IMR-90 (cell line): ENCODE measurements at regions not wholly inside any gene's neighbourhood (a gene's known extent, or its start where the extent isn't known, plus 50 kb on each side); places are given as distances from the start of the nearest gene placed in this dataset.

Experiments
- ATAC-seq: fragments of 200-7000 bp; cut with Tn5 transposase; 2 replicates; pipeline ENCODE4 v1.9.1; 2020; ENCODE audit warnings: low read depth, mild to moderate bottlenecking, moderate library complexity
- BruUV-seq: library from RNA; stranded (reverse); fragments of 400-500 nt; replicated peaks from 2 replicates; lab custom pipeline; 2021; lab: Mats Ljungman, UMichigan
- CTCF ChIA-PET: fragments of 300-600 bp; formaldehyde crosslinking; extraction: SDS; loops from one replicate; lab custom pipeline; 2021; ENCODE audit warnings: antibody characterized with exemption; lab: Yijun Ruan, JAX
- POLR2A ChIA-PET: fragments of 300-600 bp; sonication (Branson Sonifier 250); formaldehyde crosslinking; loops from one replicate; lab custom pipeline; 2022; ENCODE audit warnings: antibody characterized with exemption; ENCODE audit not compliant: unreplicated experiment; lab: Charles Lee
- DNase-seq: peaks from one replicate; pipeline ENCODE4 v3.0.0; 2013
- H2AFZ ChIP-seq: replicated peaks from 2 replicates; pipeline ENCODE3; 2013; ENCODE audit warnings: low read length, mild to moderate bottlenecking; ENCODE audit not compliant: poor library complexity
- H2AK5ac ChIP-seq: 2 replicates; pipeline ENCODE4 v1.6.1; 2013; ENCODE audit warnings: low read depth, low read length, inconsistent platforms
- H2AK9ac ChIP-seq: replicated peaks from 2 replicates; pipeline ENCODE3; 2013; ENCODE audit warnings: mild to moderate bottlenecking, low read depth, low read length, moderate library complexity; ENCODE audit not compliant: poor library complexity
- H2BK120ac ChIP-seq: 2 replicates; pipeline ENCODE4 v1.6.1; 2013; ENCODE audit warnings: low read depth, low read length, inconsistent platforms
- H2BK15ac ChIP-seq: 3 replicates; pipeline ENCODE4 v1.6.1; 2013; ENCODE audit warnings: low read depth, low read length, inconsistent platforms
- H2BK20ac ChIP-seq: 2 replicates; pipeline ENCODE4 v1.6.1; 2013; ENCODE audit warnings: low read depth, mild to moderate bottlenecking, inconsistent platforms, low read length, moderate library complexity
- H2BK5ac ChIP-seq: 2 replicates; pipeline ENCODE4 v1.6.1; 2013; ENCODE audit warnings: mild to moderate bottlenecking, low read depth, low read length, inconsistent platforms; ENCODE audit not compliant: poor library complexity, severe bottlenecking
- H3K14ac ChIP-seq: replicated peaks from 2 replicates; pipeline ENCODE4 v1.6.1; 2013; ENCODE audit warnings: low read depth, low read length, inconsistent platforms
- H3K18ac ChIP-seq: 2 replicates; pipeline ENCODE4 v1.6.1; 2013; ENCODE audit warnings: low read depth, low read length, control low read depth
- H3K23ac ChIP-seq: 2 replicates; pipeline ENCODE4 v1.6.1; 2013; ENCODE audit warnings: low read depth, low read length, inconsistent platforms
- H3K27ac ChIP-seq: 2 replicates; pipeline ENCODE4 v1.5.1; 2013; ENCODE audit warnings: mild to moderate bottlenecking, control low read depth, low read length; ENCODE audit not compliant: insufficient read depth
- H3K27me3 ChIP-seq: 2 replicates; pipeline ENCODE4 v1.6.1; 2013; ENCODE audit warnings: low read length; ENCODE audit not compliant: control insufficient read depth, insufficient read depth
- H3K36me3 ChIP-seq: 2 replicates; pipeline ENCODE4 v1.6.1; 2013; ENCODE audit warnings: low read length, mixed read lengths; ENCODE audit not compliant: control insufficient read depth, insufficient read depth
- H3K4ac ChIP-seq: 2 replicates; pipeline ENCODE4 v1.6.1; 2013; ENCODE audit warnings: low read depth, low read length, inconsistent platforms
- H3K4me1 ChIP-seq: 2 replicates; pipeline ENCODE4 v1.6.1; 2013; ENCODE audit warnings: low read length, mixed read lengths; ENCODE audit not compliant: control insufficient read depth, insufficient read depth
- H3K4me2 ChIP-seq: 2 replicates; pipeline ENCODE4 v1.6.1; 2013; ENCODE audit warnings: low read depth, mild to moderate bottlenecking, control low read depth, low read length, moderate library complexity
- H3K4me3 ChIP-seq: 2 replicates; pipeline ENCODE4 v1.5.1; 2013; ENCODE audit warnings: low read depth, mild to moderate bottlenecking, control low read depth, low read length, moderate library complexity; ENCODE audit not compliant: insufficient read depth
- H3K56ac ChIP-seq: 2 replicates; pipeline ENCODE4 v1.6.1; 2013; ENCODE audit warnings: low read length, inconsistent platforms; ENCODE audit not compliant: insufficient read depth; ENCODE audit errors: extremely low read depth
- H3K79me1 ChIP-seq, 2 experiments: 2 replicates each; pipeline ENCODE4 v1.6.1; 2013; ENCODE audit warnings: low read length in 2 of 2, inconsistent platforms in 1 of 2, low read depth in 1 of 2
- H3K9ac ChIP-seq: 2 replicates; pipeline ENCODE4 v1.6.1; 2013; ENCODE audit warnings: low read depth, low read length, control low read depth
- H3K9me1 ChIP-seq: 2 replicates; pipeline ENCODE4 v1.6.1; 2013; ENCODE audit warnings: low read length, inconsistent platforms; ENCODE audit not compliant: insufficient read depth
- H3K9me3 ChIP-seq: 2 replicates; pipeline ENCODE4 v1.6.1; 2013; ENCODE audit warnings: low read length; ENCODE audit not compliant: control insufficient read depth, insufficient read depth
- H4K20me1 ChIP-seq: 2 replicates; pipeline ENCODE4 v1.6.1; 2013; ENCODE audit warnings: low read length, inconsistent platforms; ENCODE audit not compliant: insufficient read depth
- H4K5ac ChIP-seq: 2 replicates; pipeline ENCODE4 v1.6.1; 2013; ENCODE audit warnings: mild to moderate bottlenecking, low read depth, low read length, control low read depth
- H4K8ac ChIP-seq, 2 experiments: 2 replicates each; pipeline ENCODE4 v1.6.1; 2013; ENCODE audit warnings: low read depth in 2 of 2, low read length in 2 of 2, control low read depth in 1 of 2, inconsistent platforms in 1 of 2
- H4K91ac ChIP-seq: 2 replicates; pipeline ENCODE4 v1.6.1; 2013; ENCODE audit warnings: low read depth, low read length, inconsistent platforms; ENCODE audit not compliant: insufficient read depth
- BHLHE40 ChIP-seq: fragments of 150-350 bp; IDR thresholded peaks from 2 replicates; pipeline ENCODE4 v1.6.1; 2016; ENCODE audit warnings: mild to moderate bottlenecking, low read depth, low read length
- CEBPB ChIP-seq: IDR thresholded peaks from 2 replicates; pipeline ENCODE4 v1.6.1; 2012; ENCODE audit warnings: low read depth, low read length, improper control_type of control experiment
- CHD1 ChIP-seq: IDR thresholded peaks from 2 replicates; pipeline ENCODE4 v1.6.1; 2012; ENCODE audit warnings: low read depth, low read length, improper control_type of control experiment
- ELK1 ChIP-seq: fragments of 150-350 bp; IDR thresholded peaks from 2 replicates; pipeline ENCODE4 v1.6.1; 2016; ENCODE audit warnings: low read depth, mild to moderate bottlenecking, low read length, moderate library complexity, borderline replicate concordance
- FOS ChIP-seq: fragments of 150-350 bp; IDR thresholded peaks from 2 replicates; pipeline ENCODE4 v1.6.1; 2016; ENCODE audit warnings: low read depth, low read length
- MXI1 ChIP-seq: IDR thresholded peaks from 2 replicates; pipeline ENCODE4 v1.6.1; 2012; ENCODE audit warnings: low read depth, mild to moderate bottlenecking, low read length, moderate library complexity, borderline replicate concordance
- NFE2L2 ChIP-seq: fragments of 150-350 bp; IDR thresholded peaks from 2 replicates; pipeline ENCODE4 v1.6.1; 2016; ENCODE audit warnings: low read depth, mild to moderate bottlenecking, low read length
- POLR2A ChIP-seq: IDR thresholded peaks from 2 replicates; pipeline ENCODE4 v1.6.1; 2012; ENCODE audit warnings: mild to moderate bottlenecking, low read depth, low read length
- RAD21 ChIP-seq: IDR thresholded peaks from 2 replicates; pipeline ENCODE4 v1.6.1; 2012; ENCODE audit warnings: low read length, improper control_type of control experiment
- RFX5 ChIP-seq: IDR thresholded peaks from 2 replicates; pipeline ENCODE4 v1.8.0; 2012; ENCODE audit warnings: low read depth, mild to moderate bottlenecking, low read length, moderate library complexity
- WGBS, 2 experiments: methylation state at CpG; one replicate each; pipeline versions ENCODE4 v1.1.5 to v1.1.7; 2013; ENCODE audit warnings: missing lambda C conversion rate in 2 of 2; ENCODE audit not compliant: insufficient read length in 1 of 2; ENCODE audit errors: extremely low coverage in 2 of 2; 5-methylcytosine and 5-hydroxymethylcytosine counted together
- dilution Hi-C: fragments of 300-500 bp; cut with HindIII; formaldehyde crosslinking; loops from one replicate; pipeline ENCODE4 v1.14.3; 2018; ENCODE audit warnings: low sequenced_read_pairs; ENCODE audit not compliant: unreplicated experiment
- in situ Hi-C: fragments of 300-500 bp; cut with MboI; formaldehyde crosslinking; loops from 3 replicates; pipeline ENCODE4 v1.14.3; 2019; ENCODE audit warnings: low sequenced_read_pairs, inconsistent platforms, mixed read lengths
- intact Hi-C: fragments of 100-400 bp; cut with micrococcal nuclease; formaldehyde crosslinking; loops from 2 replicates; pipeline ENCODE4 v1.10.0; 2022
- TF ChIP-seq, protein P1 (sequence below): fragments of 150-350 bp; IDR thresholded peaks from 2 replicates; pipeline ENCODE4 v1.6.1; 2017; ENCODE audit warnings: mild to moderate bottlenecking, antibody characterized with exemption, low read length, low read depth

GRCh38 chr2:107687073-107687472 lies 139.6 kb upstream of the RGPD4 start:
- Histone ChIP-seq H3K27ac (no peak overlapping the region), H3K36me3 (no peaks in the 10 kb centered on the region), H2AK5ac (no peak overlapping the region), H3K4ac (no peak overlapping the region), H4K5ac (no peak overlapping the region), H2BK20ac (no peak overlapping the region), H3K9me3 (no peaks in the 10 kb centered on the region; the same call in 1 of the 2 replicates), H3K4me2 (no peak overlapping the region), H4K91ac (no peak overlapping the region), H4K8ac (no peak overlapping the region), H3K4me1 (no peaks in the 10 kb centered on the region), H4K20me1 (no peaks in the 10 kb centered on the region), H2AK9ac (no peak overlapping the region), H3K9ac (no peak overlapping the region), H3K14ac (no peak overlapping the region), H3K79me1 (no peaks in the 10 kb centered on the region), H2BK15ac (no peak overlapping the region), H3K56ac (no peak overlapping the region), H2AFZ (no peak overlapping the region), H3K4me3 (no peak overlapping the region), H2BK120ac (no peak overlapping the region), H3K23ac (no peak overlapping the region), H3K18ac (no peak overlapping the region), H2BK5ac (no peak overlapping the region), H3K9me1 (no peaks in the 10 kb centered on the region), H3K27me3 (no peaks in the 10 kb centered on the region)
- ChIA-PET POLR2A (no interaction called here), CTCF (no interaction called here)
- dilution Hi-C loops (no loop called here), in situ Hi-C loops (no loop called here), intact Hi-C loops (no loop called here)
- 17% methylated on average over 2 of the region's 6 CpGs; no CpG with 5 or more reads in 1 of the 2 experiments for WGBS, 2 experiments
- no TSS peak for BruUV-seq
- TF ChIP-seq POLR2A (no peak), MXI1 (no peak), CEBPB (no peak), ELK1 (no peak), CHD1 (no peak), BHLHE40 (no peak), FOS (no peak), RFX5 (no peak), RAD21 (no peak), NFE2L2 (no peak)
- TF ChIP-seq, protein P1, sequence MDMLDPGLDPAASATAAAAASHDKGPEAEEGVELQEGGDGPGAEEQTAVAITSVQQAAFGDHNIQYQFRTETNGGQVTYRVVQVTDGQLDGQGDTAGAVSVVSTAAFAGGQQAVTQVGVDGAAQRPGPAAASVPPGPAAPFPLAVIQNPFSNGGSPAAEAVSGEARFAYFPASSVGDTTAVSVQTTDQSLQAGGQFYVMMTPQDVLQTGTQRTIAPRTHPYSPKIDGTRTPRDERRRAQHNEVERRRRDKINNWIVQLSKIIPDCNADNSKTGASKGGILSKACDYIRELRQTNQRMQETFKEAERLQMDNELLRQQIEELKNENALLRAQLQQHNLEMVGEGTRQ = no peak
- DNase-seq = no peak
- ATAC-seq = no peak
